Peyer's patch (tissue), 4 donors: ENCODE measurements at regions not wholly inside any gene's neighbourhood (a gene's known extent, or its start where the extent isn't known, plus 50 kb on each side); places are given as distances from the start of the nearest gene placed in this dataset.

ENCODE experiments used
- POLR2A ChIP-seq, 2 donors: fragments of 450-650 bp; IDR thresholded peaks; one replicate each; pipeline ENCODE4 v1.5.1; 2017; ENCODE audit warnings: antibody characterized with exemption in 2 of 2, mild to moderate bottlenecking in 2 of 2, moderate library complexity in 2 of 2
- TF ChIP-seq, protein P1 (sequence below), 6 experiments: fragments of 450-650 bp in 4 of 6; fragments of 200-600 bp in 2 of 6; sonication (generic) in 1 of 6; IDR thresholded peaks; one replicate each; pipeline ENCODE4 v1.5.1; 2017 to 2019; ENCODE audit warnings: antibody characterized with exemption in 6 of 6, mild to moderate bottlenecking in 3 of 6, moderate library complexity in 1 of 6

DNA sequence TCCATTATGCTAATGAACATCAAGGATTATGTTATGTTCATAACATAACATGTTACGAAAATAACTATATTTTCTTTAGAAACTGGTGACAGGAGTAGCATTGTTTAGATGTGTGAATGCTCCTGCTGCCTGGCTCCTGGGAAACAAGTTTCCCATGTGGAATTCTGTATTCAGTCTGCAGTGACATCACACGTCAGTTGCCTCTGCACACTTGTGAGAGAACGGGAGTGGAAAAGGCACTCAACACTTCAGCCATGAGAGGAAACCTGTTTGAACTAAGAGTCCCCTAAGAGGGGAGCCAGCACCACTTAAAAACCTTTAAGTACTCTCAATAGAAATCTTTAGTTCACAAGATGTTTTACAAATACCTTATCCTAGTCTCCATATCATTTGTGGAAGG, 140.3 kb upstream of the FAM20C start:
- TF ChIP-seq, protein P1, sequence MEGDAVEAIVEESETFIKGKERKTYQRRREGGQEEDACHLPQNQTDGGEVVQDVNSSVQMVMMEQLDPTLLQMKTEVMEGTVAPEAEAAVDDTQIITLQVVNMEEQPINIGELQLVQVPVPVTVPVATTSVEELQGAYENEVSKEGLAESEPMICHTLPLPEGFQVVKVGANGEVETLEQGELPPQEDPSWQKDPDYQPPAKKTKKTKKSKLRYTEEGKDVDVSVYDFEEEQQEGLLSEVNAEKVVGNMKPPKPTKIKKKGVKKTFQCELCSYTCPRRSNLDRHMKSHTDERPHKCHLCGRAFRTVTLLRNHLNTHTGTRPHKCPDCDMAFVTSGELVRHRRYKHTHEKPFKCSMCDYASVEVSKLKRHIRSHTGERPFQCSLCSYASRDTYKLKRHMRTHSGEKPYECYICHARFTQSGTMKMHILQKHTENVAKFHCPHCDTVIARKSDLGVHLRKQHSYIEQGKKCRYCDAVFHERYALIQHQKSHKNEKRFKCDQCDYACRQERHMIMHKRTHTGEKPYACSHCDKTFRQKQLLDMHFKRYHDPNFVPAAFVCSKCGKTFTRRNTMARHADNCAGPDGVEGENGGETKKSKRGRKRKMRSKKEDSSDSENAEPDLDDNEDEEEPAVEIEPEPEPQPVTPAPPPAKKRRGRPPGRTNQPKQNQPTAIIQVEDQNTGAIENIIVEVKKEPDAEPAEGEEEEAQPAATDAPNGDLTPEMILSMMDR (IDR thresholded peaks at IDR 0.05), result no peak
- TF ChIP-seq POLR2A (IDR thresholded peaks at IDR 0.05), result no peak
